Fibroblast of lung (primary cell): ENCODE measurements at regions not wholly inside any gene's neighbourhood (a gene's known extent, or its start where the extent isn't known, plus 50 kb on each side); places are given as distances from the start of the nearest gene placed in this dataset.

Experiments used
- DNase-seq, 2 donors: peaks; one replicate each; pipeline versions ENCODE4 v3.0.0 to v3.0.0-alpha.2; 2010; ENCODE audit warnings: low read depth in 2 of 2
- H2AFZ ChIP-seq: 2 replicates; pipeline ENCODE4 v1.5.1; 2012; ENCODE audit warnings: low read length, control low read depth, inconsistent platforms
- H3K27ac ChIP-seq: 2 replicates; pipeline ENCODE4 v1.5.1; 2011; ENCODE audit warnings: low read length, control low read depth; ENCODE audit not compliant: insufficient read depth
- H3K27me3 ChIP-seq: 2 replicates; pipeline ENCODE4 v1.5.1; 2011; ENCODE audit warnings: mild to moderate bottlenecking, low read length; ENCODE audit not compliant: control insufficient read depth, insufficient read depth
- H3K36me3 ChIP-seq: 2 replicates; pipeline ENCODE4 v1.5.1; 2011; ENCODE audit warnings: low read length; ENCODE audit not compliant: control insufficient read depth, insufficient read depth
- H3K4me1 ChIP-seq: 2 replicates; pipeline ENCODE4 v1.5.1; 2011; ENCODE audit warnings: low read length; ENCODE audit not compliant: control insufficient read depth, insufficient read depth; ENCODE audit errors: extremely low read depth
- H3K4me2 ChIP-seq: 2 replicates; pipeline ENCODE4 v1.5.1; 2011; ENCODE audit warnings: low read length, control low read depth; ENCODE audit not compliant: insufficient read depth; ENCODE audit errors: extremely low read depth
- H3K4me3 ChIP-seq, 4 experiments: fragments of 200-600 bp in 1 of 4; sonication (generic) in 1 of 4; replicated peaks in 1 of 4; 2 replicates each; pipeline ENCODE4 v1.5.1; 2011 to 2016; ENCODE audit warnings: low read length in 4 of 4, low read depth in 3 of 4, mild to moderate bottlenecking in 3 of 4, control low read depth in 2 of 4, inconsistent platforms in 1 of 4, mixed read lengths in 1 of 4; ENCODE audit not compliant: insufficient read depth in 1 of 4; ENCODE audit errors: control extremely low read depth in 1 of 4
- H3K79me2 ChIP-seq: 2 replicates; pipeline ENCODE4 v1.5.1; 2012; ENCODE audit warnings: mild to moderate bottlenecking, low read length, inconsistent platforms; ENCODE audit not compliant: control insufficient read depth, insufficient read depth
- H3K9ac ChIP-seq: 2 replicates; pipeline ENCODE4 v1.5.1; 2011; ENCODE audit warnings: mild to moderate bottlenecking, low read length, control low read depth; ENCODE audit not compliant: insufficient read depth
- H3K9me3 ChIP-seq: 2 replicates; pipeline ENCODE4 v1.5.1; 2012; ENCODE audit warnings: low read depth, low read length; ENCODE audit not compliant: control insufficient read depth, insufficient read depth
- H4K20me1 ChIP-seq: 2 replicates; pipeline ENCODE4 v1.5.1; 2011; ENCODE audit warnings: low read length; ENCODE audit not compliant: control insufficient read depth, insufficient read depth; ENCODE audit errors: extremely low read depth
- CTCF ChIP-seq, 2 donors: IDR thresholded peaks in 1 of 2; conservative IDR thresholded peaks in 1 of 2; 1 replicate in 1 of 2; 2 replicates in 1 of 2; pipeline ENCODE4 v1.5.1; 2011 to 2012; ENCODE audit warnings: low read length in 2 of 2, control low read depth in 1 of 2, inconsistent platforms in 1 of 2, low read depth in 1 of 2, mild to moderate bottlenecking in 1 of 2
- EZH2 ChIP-seq: IDR thresholded peaks from 2 replicates; pipeline ENCODE4 v1.5.1; 2012; ENCODE audit warnings: low read length, control low read depth, mild to moderate bottlenecking; ENCODE audit errors: missing control alignments

GRCh38 chr5:111002036-111002435 is 69.5 kb upstream of the TSLP start:
- DNase-seq: no peak
- Histone ChIP-seq H3K36me3 (no peaks in the 10 kb centered on the region), H3K4me1 (no peaks in the 10 kb centered on the region), H3K27ac (no peak overlapping the region), H2AFZ (no peak overlapping the region), H3K4me2 (no peak overlapping the region), H3K9ac (no peak overlapping the region), H4K20me1 (no peaks in the 10 kb centered on the region), H3K4me3 (no peak overlapping the region), H3K9me3 (no peaks in the 10 kb centered on the region), H3K27me3 (no peaks in the 10 kb centered on the region), H3K79me2 (no peaks in the 10 kb centered on the region)
- TF ChIP-seq CTCF (conservative IDR thresholded peaks at IDR 0.05 in 1 of 2, IDR thresholded peaks at IDR 0.05 in 1 of 2; ENCODE audit: low read depth in 1 of 2, low read length in 2 of 2) (no peak), EZH2 (no peak)

- no peaks in the 10 kb centered on the region for H4K20me1 ChIP-seq
- no peaks in the 10 kb centered on the region for H3K27me3 ChIP-seq
- no peak overlapping the region for H2AFZ ChIP-seq
- H3K36me3 ChIP-seq: no peaks in the 10 kb centered on the region
- H3K4me2 ChIP-seq: no peak overlapping the region
- no peak for DNase-seq
- H3K27ac ChIP-seq: no peak overlapping the region
- no peaks in the 10 kb centered on the region for H3K9me3 ChIP-seq
- H3K4me1 ChIP-seq: no peaks in the 10 kb centered on the region
- no peak overlapping the region for H3K4me3 ChIP-seq
- no peaks in the 10 kb centered on the region for H3K79me2 ChIP-seq
- TF ChIP-seq CTCF (conservative IDR thresholded peaks at IDR 0.05 in 1 of 2, IDR thresholded peaks at IDR 0.05 in 1 of 2; ENCODE audit: low read depth in 1 of 2, low read length in 2 of 2) (no peak), EZH2 (no peak)
- H3K9ac ChIP-seq: no peak overlapping the region
These were observed 67.9 kb upstream of the TSLP start for GRCh38 chr5:111003623-111004022.

GRCh38 chr5:111004291-111004690 is 67.2 kb upstream of the TSLP start:
- H3K9me3 ChIP-seq: no peaks in the 10 kb centered on the region
- H3K4me3 ChIP-seq: no peak overlapping the region
- no peaks in the 10 kb centered on the region for H4K20me1 ChIP-seq
- H3K27me3 ChIP-seq: no peaks in the 10 kb centered on the region
- no peak overlapping the region for H3K4me2 ChIP-seq
- H3K9ac ChIP-seq: no peak overlapping the region
- no peak overlapping the region for H3K27ac ChIP-seq
- H3K36me3 ChIP-seq: no peaks in the 10 kb centered on the region
- no peak for TF ChIP-seq CTCF (conservative IDR thresholded peaks at IDR 0.05 in 1 of 2, IDR thresholded peaks at IDR 0.05 in 1 of 2; ENCODE audit: low read depth in 1 of 2, low read length in 2 of 2)
- TF ChIP-seq EZH2: no peak
- H3K79me2 ChIP-seq: no peaks in the 10 kb centered on the region
- no peak for DNase-seq
- no peak overlapping the region for H2AFZ ChIP-seq
- H3K4me1 ChIP-seq: no peaks in the 10 kb centered on the region
